ENCODE measurements at regions not wholly inside any gene's neighbourhood (a gene's known extent, or its start where the extent isn't known, plus 50 kb on each side); places are given as distances from the start of the nearest gene placed in this dataset.
A peak's percentile ranks its signal among the peaks of the same experiment; 100 is the strongest.

DNA sequence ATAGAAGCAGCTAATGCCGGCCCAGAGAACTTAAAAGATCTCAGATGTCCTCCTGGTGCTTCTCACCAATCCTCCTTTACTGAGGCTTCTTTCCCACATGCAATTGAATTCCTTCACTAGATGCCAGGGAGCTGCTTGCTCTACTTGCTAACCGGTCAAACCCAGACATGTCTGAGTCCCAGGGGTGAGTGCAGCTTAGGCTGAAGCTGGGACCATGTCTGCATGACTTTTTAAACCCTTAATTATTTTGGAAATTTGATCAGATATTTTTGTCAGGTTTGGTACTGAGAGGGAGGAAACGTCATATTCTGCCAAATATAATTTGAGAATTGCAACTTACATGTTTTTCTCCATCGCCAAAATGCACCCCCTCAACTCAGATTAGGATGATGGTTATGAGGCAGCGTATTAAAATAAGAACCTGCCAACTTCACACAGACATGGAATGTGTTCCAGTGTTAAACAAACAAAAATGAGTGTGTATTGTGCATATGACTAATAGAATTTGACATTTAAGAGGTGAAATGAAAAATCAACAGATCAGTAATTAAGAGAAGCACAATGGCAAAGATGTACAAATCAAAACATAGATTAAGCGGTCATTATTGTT is 529.5 kb downstream of the ETS1 start:
- Histone ChIP-seq H3K27me3 (no peaks in the 10 kb centered on the region), H3K4me2 (no peak overlapping the region), H3K36me3 (no peaks in the 10 kb centered on the region), H4K20me1 (no peaks in the 10 kb centered on the region), H3K9ac (no peak overlapping the region), H3K27ac (no peak overlapping the region), H3K4me1 (peaks cover 18 to 21% (median 19%) of the 10 kb centered on the region in 10 experiments), H3K9me3 (replicated peaks in 1 of 11) (no peaks in the 10 kb centered on the region), H3K4me3 (no peak overlapping the region)
- no peak for TF ChIP-seq Cebpa-rat (IDR thresholded peaks at IDR 0.05)

DNA sequence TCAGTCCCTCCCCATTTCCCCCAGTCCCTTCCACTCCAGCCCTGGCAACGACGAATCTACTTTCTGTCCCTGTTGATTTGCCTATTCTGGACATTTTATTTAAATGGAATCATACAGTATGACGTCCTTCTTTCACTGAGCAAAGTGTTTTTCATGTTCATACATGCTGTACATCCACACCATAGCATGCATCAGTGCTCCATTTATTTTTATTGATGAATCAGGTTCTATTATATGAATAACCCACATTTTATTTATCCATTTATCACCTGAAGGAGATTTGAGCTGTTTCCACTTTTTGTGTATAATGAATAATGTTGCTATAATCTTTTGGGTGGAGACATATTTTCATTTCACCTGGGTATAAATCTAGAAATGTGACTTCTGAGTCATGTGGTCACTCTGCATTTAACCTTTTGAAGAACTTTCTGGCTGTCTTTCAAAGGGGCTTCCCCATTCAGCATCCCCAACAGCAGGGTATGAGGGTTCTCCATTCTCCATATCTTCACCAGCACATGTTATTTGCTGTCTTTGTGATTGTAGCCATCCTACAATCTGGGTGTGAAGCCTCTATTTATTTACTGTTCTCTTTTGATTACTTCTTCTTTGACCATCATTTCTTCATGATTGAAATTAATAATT is 531.7 kb downstream of the ETS1 start:
- Histone ChIP-seq H3K4me1 (peaks cover 35 to 42% (median 39%) of the 10 kb centered on the region in 10 experiments), H3K9me3 (replicated peaks in 1 of 11) (no peaks in the 10 kb centered on the region), H3K4me2 (no peak overlapping the region), H3K9ac (no peak overlapping the region), H4K20me1 (no peaks in the 10 kb centered on the region), H3K4me3 (no peak overlapping the region), H3K27me3 (no peaks in the 10 kb centered on the region), H3K36me3 (no peaks in the 10 kb centered on the region), H3K27ac (no peak overlapping the region)
- TF ChIP-seq Cebpa-rat (IDR thresholded peaks at IDR 0.05) = no peak

DNA sequence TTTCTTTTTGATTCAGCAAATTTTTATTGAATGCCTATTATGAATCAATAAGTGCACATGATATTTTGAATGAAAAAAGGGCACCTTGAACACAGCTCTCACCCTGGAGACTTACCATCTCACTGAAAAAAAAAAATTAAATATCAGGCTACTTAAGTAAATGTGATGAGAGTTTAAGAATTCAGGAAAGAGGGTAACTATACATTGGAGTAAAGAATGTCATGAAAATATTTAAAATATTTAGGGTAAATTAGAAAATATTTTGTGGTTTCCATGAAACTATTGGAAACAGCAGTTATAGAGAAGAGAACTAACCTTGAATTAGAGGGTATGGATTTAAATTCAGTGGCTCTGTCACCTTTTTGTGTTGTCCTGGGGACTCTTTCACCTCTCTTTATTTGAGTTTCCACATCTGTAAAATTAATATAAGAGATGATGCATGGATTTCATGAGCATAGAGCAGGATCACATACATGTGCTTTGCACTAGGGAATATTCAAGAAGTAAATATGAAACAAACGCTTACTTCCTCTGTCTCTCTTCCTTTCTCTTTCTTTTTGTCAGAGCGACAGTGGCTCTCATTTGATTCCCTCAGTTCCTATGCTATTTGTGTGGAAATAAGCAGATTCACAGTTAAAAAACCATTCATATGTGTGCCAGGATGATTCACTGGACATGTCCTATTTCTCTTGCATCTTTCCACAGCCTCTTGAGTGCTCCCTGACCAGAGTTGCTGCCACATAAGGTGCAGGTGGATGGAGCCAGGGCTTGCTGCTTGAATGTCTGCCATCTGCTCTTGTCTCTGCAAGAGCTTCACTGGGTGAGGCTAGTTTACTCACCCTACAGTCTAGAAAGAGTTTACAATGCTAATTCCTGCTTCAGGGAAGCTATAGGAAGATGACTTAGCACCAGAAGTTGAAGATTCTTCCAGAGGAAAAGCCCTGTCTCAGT is 533.1 kb downstream of the ETS1 start:
- H3K27ac ChIP-seq = peak overlapping the region in 4 of 11 experiments; percentile 26 to 34 (median 32); a peak in 6 of 22 replicates
- H3K4me3 ChIP-seq = no peak overlapping the region; a peak in 2 of 20 replicates
- H3K4me2 ChIP-seq = peak overlapping the region; percentile 43 to 78 (median 67)
- no peak for TF ChIP-seq Cebpa-rat (IDR thresholded peaks at IDR 0.05)
- H3K9ac ChIP-seq = peak overlapping the region in 1 of 11 experiments; percentile 27; a peak in 2 of 22 replicates
- no peaks in the 10 kb centered on the region for H3K27me3 ChIP-seq
- no peaks in the 10 kb centered on the region for H4K20me1 ChIP-seq
- no peaks in the 10 kb centered on the region for H3K36me3 ChIP-seq
- H3K4me1 ChIP-seq = peaks cover 35 to 43% (median 39%) of the 10 kb centered on the region in 10 experiments
- H3K9me3 ChIP-seq (replicated peaks in 1 of 11) = no peaks in the 10 kb centered on the region

DNA sequence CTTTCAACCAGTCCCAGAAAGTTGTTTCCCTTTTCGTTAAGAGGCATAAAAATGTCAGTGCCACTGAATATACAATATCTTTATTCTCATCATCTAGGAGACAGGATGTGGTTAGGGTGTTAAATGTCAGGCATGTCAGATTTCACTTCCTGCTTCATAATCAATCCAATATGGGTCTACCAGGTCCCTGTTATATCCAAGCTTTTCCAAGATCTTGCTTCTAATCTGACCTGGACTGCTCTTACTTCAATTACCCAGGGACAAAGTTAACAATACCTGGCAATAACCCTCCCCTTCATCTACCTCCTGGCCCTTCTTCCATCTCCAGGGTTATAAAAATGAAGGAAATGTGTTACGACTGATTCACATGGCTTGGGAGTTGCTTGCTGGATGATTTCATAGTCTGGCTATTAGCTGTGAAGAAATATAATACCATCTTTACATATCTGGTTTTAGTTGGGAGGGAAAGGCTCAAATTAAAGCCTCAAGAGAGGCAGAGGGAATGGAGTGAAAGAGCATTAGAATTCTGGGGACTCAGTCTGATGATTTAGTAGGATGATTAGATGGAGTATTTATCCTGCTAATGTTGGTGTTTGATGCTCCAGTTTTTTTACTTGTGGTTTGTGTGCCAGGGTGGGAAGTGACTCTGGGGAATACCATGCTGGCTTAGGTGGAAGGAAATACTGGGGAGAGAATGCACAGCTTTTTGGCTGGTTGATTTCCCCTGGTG is 534.3 kb downstream of the ETS1 start:
- Histone ChIP-seq H3K27ac (peak overlapping the region in 9 of 11 experiments; percentile 5 to 62 (median 46); a peak in 14 of 22 replicates), H3K4me3 (no peak overlapping the region), H3K9ac (no peak overlapping the region), H3K4me1 (peaks cover 35 to 43% (median 39%) of the 10 kb centered on the region in 10 experiments), H3K4me2 (peak overlapping the region; percentile 43 to 78 (median 68)), H4K20me1 (no peaks in the 10 kb centered on the region), H3K27me3 (no peaks in the 10 kb centered on the region), H3K9me3 (replicated peaks in 1 of 11) (no peaks in the 10 kb centered on the region), H3K36me3 (no peaks in the 10 kb centered on the region)
- no peak for TF ChIP-seq Cebpa-rat (IDR thresholded peaks at IDR 0.05)

DNA sequence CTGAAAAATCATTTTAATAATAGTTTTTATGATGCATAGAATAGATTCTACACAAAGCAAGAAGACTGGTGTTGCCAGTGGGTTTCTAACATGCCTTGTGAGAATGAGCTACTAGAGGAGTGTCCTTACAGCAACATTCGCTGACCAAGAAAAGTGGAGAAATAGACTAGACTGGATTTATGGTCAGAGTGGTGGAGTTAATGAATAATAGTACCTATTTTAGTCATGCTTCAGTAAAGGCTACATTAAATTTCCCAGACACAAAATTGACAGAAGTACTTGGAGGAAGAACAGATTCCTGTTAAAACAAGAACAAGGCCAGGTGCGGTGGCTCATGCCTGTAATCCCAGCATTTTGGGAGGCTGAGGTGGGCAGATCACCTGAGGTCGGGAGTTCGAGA is 539.2 kb downstream of the ETS1 start:
- Histone ChIP-seq H3K27ac (no peak overlapping the region), H3K9me3 (replicated peaks in 1 of 11) (peaks cover 0 to 15% (median 12%) of the 10 kb centered on the region in 11 experiments; a peak in 13 of 22 replicates), H3K27me3 (no peaks in the 10 kb centered on the region), H3K9ac (no peak overlapping the region), H4K20me1 (no peaks in the 10 kb centered on the region), H3K36me3 (no peaks in the 10 kb centered on the region), H3K4me2 (no peak overlapping the region), H3K4me1 (peaks cover 19 to 26% (median 21%) of the 10 kb centered on the region in 10 experiments), H3K4me3 (no peak overlapping the region)
- TF ChIP-seq Cebpa-rat (IDR thresholded peaks at IDR 0.05) = no peak

DNA sequence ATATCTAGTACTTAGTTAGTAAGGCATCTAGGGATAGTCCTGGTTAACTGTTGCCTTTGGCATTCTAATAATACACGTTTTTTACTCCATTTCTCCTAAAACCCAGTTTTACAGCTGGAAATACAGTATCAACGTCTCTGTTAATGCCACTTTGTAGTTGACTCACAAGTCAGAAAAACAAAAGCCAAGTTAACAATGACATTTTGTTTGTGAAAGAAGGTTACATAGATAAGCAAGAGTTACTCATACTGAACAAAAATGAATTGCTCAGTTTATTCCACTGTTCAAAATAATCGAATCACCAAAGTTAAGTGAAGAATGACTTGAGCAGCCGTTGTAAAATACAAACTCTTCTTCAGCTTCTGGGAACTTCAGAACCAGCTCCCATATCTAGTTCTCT is 540.3 kb downstream of the ETS1 start:
- H3K27ac ChIP-seq = no peak overlapping the region
- TF ChIP-seq Cebpa-rat (IDR thresholded peaks at IDR 0.05) = no peak
- no peak overlapping the region for H3K4me2 ChIP-seq
- peaks cover 0 to 15% (median 12%) of the 10 kb centered on the region in 11 experiments; a peak in 13 of 22 replicates for H3K9me3 ChIP-seq (replicated peaks in 1 of 11)
- H3K9ac ChIP-seq = no peak overlapping the region
- H3K4me3 ChIP-seq = no peak overlapping the region
- no peaks in the 10 kb centered on the region for H3K27me3 ChIP-seq
- H3K36me3 ChIP-seq = no peaks in the 10 kb centered on the region
- no peaks in the 10 kb centered on the region for H4K20me1 ChIP-seq
- H3K4me1 ChIP-seq = peaks cover 14 to 20% (median 15%) of the 10 kb centered on the region in 10 experiments

DNA sequence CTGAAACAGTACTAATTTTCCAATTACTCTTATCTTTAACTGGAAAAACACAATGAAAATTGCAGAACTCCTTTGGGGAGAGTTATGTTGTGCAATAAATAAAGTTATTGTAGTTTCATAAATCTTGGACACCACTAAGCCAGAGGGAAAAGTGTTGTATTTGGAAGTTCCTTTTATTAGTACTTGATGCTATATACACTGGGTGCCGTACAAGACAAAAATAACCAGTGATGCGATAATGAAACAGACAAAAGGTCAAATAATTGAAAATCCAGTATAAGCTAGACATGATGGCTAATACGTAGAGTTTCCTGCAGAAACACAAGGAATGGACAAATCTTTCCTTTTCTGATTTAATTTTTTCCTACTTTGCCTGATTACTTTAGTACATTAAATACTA is 541.1 kb downstream of the ETS1 start:
- H3K9me3 ChIP-seq (replicated peaks in 1 of 11) = peaks cover 0 to 15% (median 12%) of the 10 kb centered on the region in 11 experiments; a peak in 13 of 22 replicates
- H3K4me3 ChIP-seq = no peak overlapping the region
- H3K27ac ChIP-seq = no peak overlapping the region
- H3K4me2 ChIP-seq = no peak overlapping the region
- TF ChIP-seq Cebpa-rat (IDR thresholded peaks at IDR 0.05) = no peak
- no peaks in the 10 kb centered on the region for H3K27me3 ChIP-seq
- no peak overlapping the region for H3K9ac ChIP-seq
- H3K36me3 ChIP-seq = no peaks in the 10 kb centered on the region
- peaks cover 6 to 12% (median 10%) of the 10 kb centered on the region in 10 experiments; a peak in 19 of 20 replicates for H3K4me1 ChIP-seq
- H4K20me1 ChIP-seq = no peaks in the 10 kb centered on the region

DNA sequence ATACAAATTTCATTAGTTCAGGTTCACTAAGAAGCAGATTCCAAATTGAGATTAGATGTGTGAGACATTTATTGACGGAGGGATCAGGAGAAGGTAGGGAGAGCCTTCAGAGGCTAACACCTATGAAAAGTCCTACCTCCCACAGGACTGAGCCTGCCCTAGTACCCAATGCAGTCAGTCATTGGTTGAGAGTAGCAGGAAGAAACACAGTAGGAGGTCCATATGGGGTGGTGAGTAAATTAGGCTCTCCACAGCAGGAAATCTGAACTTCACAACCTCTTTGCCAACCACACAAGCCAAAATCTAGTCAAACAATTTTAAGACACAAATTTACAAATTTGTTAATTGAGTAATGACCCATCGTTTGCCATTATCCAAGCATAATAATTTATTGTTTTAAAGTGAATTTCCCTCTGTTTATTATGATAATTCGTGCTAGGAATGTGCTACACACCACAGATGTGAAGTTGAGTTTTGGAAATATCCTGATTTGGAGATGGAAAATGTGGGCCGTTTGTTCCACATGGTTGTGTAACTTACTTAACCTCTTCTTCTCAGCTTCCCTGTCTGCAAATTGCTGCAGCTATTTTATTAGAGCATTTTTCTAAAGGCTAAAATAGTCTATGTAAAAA is 542.1 kb downstream of the ETS1 start:
- H4K20me1 ChIP-seq = no peaks in the 10 kb centered on the region

More for the DNA sequence above, 542.1 kb downstream of the ETS1 start:
- no peaks in the 10 kb centered on the region for H3K27me3 ChIP-seq
- peaks cover 6 to 17% (median 16%) of the 10 kb centered on the region in 10 experiments; a peak in 19 of 20 replicates for H3K4me1 ChIP-seq
- no peak for TF ChIP-seq Cebpa-rat (IDR thresholded peaks at IDR 0.05)
- no peak overlapping the region for H3K9ac ChIP-seq
- H3K9me3 ChIP-seq (replicated peaks in 1 of 11) = peaks cover 0 to 15% (median 12%) of the 10 kb centered on the region in 11 experiments; a peak in 13 of 22 replicates
- no peak overlapping the region for H3K4me3 ChIP-seq
- no peak overlapping the region for H3K4me2 ChIP-seq
- H3K36me3 ChIP-seq = no peaks in the 10 kb centered on the region
- H3K27ac ChIP-seq = no peak overlapping the region
